ENCODE measurements at regions not wholly inside any gene's neighbourhood (a gene's known extent, or its start where the extent isn't known, plus 50 kb on each side); places are given as distances from the start of the nearest gene placed in this dataset.

- TF ChIP-seq EZH2 (IDR thresholded peaks at IDR 0.05; ENCODE audit: borderline replicate concordance, low read depth, low read length, severe bottlenecking) (no peak), CTCF (IDR thresholded peaks at IDR 0.05; ENCODE audit: borderline replicate concordance, extremely low read depth, low read length, poor library complexity, severe bottlenecking) (no peak)
Observed at GRCh38 chr1:90192408-90192807, 197.5 kb downstream of the ZNF326 start.

Measured in DND-41 (cell line).